HG02571 (cell line): ENCODE measurements at regions not wholly inside any gene's neighbourhood (a gene's known extent, or its start where the extent isn't known, plus 50 kb on each side); places are given as distances from the start of the nearest gene placed in this dataset.

Experiments
- ATAC-seq: cut with Tn5 transposase; IDR thresholded peaks from one replicate; pipeline ENCODE4 v1.9.1; 2021; ENCODE audit warnings: mild to moderate bottlenecking, moderate library complexity; ENCODE audit not compliant: unreplicated experiment

- no peak for ATAC-seq
Measured at GRCh38 chr22:49022816-49023160, 804.9 kb downstream of the BRD1 start.

- ATAC-seq: no peak
Measured at GRCh38 chr22:49021926-49022815, 805.5 kb downstream of the BRD1 start.

GRCh38 chr22:49021131-49021925 lies 806.3 kb downstream of the BRD1 start:
- no peak for ATAC-seq

DNA sequence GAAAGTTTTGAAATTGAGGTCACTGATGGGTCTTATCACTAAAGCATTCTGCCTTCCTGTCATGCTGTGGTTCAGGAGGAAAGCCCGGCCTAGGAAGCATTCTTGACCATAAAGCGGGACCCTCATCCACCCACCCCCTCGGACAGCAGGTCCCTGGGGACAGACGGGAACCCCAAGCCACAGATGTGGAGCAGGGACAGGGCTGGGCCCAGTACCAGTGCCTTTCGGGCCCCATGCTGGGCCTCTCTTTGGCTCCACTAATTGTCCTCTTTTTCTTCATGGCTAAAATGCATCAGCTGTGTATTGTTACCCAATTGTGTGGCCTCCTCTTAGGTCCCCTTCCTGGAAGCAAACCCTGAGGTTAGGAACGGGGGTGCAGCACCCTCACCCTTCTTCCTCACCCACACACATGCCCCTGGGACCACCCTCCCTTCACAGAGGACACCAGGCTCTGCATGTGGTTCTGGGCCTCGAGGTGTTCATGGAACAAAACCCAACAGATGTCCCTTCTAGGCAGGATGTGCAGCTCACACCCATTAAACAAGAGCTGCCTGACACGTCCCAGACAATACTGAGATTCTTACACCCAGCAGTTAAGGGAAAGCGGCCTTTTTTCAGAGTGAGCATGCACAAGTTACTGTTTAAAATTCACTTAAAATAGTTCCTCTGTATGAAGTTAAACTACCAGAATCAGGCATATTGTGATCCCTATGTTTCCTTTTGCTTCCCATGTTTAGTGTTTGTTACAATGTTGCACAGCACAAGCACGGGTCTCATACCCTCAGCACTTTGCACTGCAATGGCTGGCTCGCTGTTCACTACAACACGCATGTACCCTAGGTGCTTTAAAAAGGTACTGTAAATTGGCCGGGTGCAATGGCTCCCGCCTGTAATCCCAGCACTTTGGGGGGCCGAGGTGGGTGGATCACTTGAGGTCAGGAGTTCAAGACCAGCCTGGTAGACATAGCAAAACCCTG lies 807.6 kb downstream of the BRD1 start:
- no peak for ATAC-seq

DNA sequence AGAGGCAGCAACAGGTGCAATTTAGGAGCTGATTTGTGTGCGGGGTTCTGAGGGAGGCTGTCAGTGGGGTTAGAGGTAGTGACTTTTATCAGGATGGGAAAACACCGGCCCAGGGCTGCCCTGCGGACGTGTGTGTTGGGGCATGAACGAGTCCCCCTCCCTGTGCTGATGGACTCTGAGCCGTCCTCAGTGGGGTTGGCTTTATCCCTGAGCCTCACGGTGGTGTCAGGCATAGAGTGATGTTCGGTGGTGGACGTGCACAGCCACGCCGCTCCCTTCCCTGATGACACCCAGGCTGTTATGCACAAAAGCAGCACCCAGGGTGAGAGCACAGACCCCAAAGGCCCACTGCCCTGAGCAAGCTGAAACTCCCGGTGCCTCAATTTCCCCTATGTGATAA lies 809.1 kb downstream of the BRD1 start:
- ATAC-seq: no peak

- no peak for ATAC-seq
Measured at GRCh38 chr22:49017482-49018329, 810.0 kb downstream of the BRD1 start.

- ATAC-seq: no peak
Measured at GRCh38 chr22:49016909-49017481, 810.7 kb downstream of the BRD1 start.

GRCh38 chr22:49015993-49016908 lies 811.4 kb downstream of the BRD1 start:
- no peak for ATAC-seq

GRCh38 chr22:49015459-49015858 lies 812.2 kb downstream of the BRD1 start:
- no peak for ATAC-seq

- no peak for ATAC-seq
Measured at GRCh38 chr22:49014227-49015201, 813.2 kb downstream of the BRD1 start.

DNA sequence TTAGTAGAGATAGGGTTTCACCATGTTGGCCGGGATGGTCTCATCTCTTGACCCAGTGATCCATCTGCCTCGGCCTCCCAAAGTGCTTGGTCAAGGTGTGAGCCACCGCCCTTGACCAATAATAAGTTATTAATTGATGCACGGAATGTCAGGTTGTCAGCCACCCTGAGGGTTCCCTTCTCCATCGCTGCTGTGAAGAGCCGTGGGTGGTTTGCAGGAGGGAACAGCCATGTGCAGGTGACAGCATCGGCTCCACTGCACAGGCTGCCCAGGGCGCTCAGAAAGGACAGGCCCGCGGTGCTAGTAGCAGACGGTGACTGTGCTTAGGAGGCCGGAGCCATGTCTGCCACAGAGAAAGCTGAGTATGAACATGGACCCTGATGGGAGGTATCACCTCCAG lies 814.0 kb downstream of the BRD1 start:
- ATAC-seq: no peak

DNA sequence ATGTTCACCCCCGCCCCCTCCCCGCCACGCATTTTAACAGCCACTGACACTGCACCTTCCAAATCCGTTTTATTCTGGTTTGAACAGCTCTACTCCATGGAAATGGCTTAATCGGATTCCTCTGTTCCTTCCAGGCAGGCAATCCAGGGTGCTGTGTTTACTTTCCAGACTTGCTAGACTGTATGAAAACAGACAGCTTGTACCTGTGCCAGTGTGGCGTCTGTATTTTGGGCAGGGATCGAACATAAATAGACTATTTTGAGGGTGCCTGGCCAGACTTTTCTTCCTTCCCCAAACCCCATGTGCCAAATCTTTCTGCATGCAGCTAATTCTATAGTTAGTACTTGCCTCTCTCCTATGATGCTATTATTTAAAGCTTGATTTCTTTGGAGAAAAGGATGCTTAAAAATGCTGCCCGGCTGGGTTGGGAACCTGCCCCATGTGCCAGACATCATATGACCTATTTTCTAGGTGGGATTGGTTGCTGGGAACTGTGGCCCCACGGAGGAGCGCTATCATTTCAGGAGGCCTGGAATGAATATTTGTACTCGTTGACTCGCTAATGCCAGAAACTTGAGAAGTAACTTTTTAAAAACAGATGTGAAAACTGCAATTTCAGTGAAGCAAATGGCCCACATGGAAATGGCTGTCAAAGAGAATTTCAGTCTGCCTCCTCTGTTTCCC lies 814.8 kb downstream of the BRD1 start:
- no peak for ATAC-seq

- no peak for ATAC-seq
Measured at GRCh38 chr22:49011769-49012648, 815.7 kb downstream of the BRD1 start.

GRCh38 chr22:49011379-49011768 lies 816.3 kb downstream of the BRD1 start:
- ATAC-seq: no peak

DNA sequence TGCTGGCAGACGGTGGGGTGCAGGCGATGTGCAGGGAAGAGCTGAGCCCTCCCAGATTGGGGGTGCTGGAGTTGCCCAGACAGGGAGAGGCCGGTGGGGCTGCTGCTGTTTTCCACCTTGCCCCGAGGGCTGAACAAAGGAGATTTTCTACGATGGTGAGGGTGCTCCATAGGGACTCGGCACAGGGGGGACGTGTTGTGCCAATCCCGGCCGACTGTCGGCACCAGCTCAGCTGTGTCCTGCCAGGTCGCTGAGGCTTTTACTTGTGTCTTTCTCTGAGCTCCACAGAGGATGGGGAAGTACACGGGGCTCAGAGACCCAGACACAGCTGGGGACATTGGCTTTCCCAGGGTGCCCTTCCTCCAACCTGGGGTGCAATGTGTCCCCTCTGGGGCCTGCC lies 816.8 kb downstream of the BRD1 start:
- no peak for ATAC-seq
